ENCODE measurements at regions not wholly inside any gene's neighbourhood (a gene's known extent, or its start where the extent isn't known, plus 50 kb on each side); places are given as distances from the start of the nearest gene placed in this dataset.

DNA sequence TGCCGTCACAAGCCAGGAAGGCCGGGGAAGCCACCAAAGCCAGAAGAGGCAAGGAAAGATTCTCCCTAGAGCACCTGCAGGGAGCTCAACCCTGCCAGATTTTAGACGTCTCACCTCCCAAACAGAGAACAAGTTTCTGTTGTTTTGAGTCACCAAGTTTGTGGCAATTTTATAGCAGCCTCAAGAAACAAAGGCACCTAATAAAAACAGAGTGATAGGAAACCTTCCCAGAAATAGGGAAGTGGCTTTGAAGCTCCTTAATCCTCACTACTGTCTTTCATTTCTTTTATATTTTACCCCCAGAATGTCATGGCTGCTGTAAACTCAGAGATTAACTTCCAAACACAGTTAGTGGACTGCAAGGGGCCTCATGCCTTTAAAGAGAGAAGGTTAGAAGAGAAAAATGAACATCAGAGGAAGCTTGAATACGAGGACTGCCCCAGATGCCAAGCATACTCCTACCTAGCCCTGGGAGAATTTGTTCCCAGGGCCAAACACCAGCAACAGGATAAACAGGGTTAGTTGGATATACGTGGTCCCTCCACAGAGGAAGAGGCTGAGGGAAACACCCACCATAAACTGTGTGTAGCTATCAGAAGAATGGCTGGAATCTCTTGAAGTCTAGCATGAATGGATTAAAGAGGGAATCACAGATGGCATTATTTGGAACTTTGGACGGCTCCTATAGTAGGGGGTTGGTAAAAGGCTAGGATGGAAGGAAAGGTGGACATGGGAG, 148.3 kb downstream of the KCNA5 start:
- TF ChIP-seq, protein P1, sequence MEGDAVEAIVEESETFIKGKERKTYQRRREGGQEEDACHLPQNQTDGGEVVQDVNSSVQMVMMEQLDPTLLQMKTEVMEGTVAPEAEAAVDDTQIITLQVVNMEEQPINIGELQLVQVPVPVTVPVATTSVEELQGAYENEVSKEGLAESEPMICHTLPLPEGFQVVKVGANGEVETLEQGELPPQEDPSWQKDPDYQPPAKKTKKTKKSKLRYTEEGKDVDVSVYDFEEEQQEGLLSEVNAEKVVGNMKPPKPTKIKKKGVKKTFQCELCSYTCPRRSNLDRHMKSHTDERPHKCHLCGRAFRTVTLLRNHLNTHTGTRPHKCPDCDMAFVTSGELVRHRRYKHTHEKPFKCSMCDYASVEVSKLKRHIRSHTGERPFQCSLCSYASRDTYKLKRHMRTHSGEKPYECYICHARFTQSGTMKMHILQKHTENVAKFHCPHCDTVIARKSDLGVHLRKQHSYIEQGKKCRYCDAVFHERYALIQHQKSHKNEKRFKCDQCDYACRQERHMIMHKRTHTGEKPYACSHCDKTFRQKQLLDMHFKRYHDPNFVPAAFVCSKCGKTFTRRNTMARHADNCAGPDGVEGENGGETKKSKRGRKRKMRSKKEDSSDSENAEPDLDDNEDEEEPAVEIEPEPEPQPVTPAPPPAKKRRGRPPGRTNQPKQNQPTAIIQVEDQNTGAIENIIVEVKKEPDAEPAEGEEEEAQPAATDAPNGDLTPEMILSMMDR (IDR thresholded peaks at IDR 0.05), result no peak
- no peak for DNase-seq
- H3K9me3 ChIP-seq, result no peaks in the 10 kb centered on the region
- intact Hi-C loops (cut with DNase I, micrococcal nuclease), result no loop called here
- no peaks in the 10 kb centered on the region for H3K4me1 ChIP-seq (ENCODE audit: low read depth)
- no peak for ATAC-seq
- H3K4me3 ChIP-seq, result no peak overlapping the region
- no peaks in the 10 kb centered on the region for H3K36me3 ChIP-seq (ENCODE audit: low read depth)

DNA sequence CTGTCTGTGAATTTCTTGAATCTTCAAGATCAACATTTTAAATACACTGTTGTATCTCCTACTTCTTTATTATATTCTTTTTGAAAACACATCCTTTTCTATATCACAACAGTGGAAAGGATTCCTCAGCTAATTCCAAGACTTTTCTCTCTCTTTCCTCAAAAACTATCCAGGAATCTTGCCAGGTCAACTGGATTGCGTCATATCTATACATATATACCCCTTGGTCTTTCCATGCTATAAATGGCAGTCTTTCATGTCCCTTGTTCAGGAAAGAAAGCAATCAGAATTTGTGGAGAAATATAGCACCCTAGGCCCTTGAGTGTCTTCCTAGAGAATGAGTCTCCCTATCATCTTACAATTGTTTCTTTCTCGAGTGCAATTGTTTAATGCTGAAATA, 149.0 kb downstream of the KCNA5 start:
- H3K4me3 ChIP-seq, result no peak overlapping the region
- no peak for ATAC-seq
- TF ChIP-seq, protein P1 (IDR thresholded peaks at IDR 0.05), result no peak
- H3K36me3 ChIP-seq (ENCODE audit: low read depth), result no peaks in the 10 kb centered on the region
- no peak for DNase-seq
- intact Hi-C loops (cut with DNase I, micrococcal nuclease), result no loop called here
- no peaks in the 10 kb centered on the region for H3K9me3 ChIP-seq
- no peaks in the 10 kb centered on the region for H3K4me1 ChIP-seq (ENCODE audit: low read depth)

DNA sequence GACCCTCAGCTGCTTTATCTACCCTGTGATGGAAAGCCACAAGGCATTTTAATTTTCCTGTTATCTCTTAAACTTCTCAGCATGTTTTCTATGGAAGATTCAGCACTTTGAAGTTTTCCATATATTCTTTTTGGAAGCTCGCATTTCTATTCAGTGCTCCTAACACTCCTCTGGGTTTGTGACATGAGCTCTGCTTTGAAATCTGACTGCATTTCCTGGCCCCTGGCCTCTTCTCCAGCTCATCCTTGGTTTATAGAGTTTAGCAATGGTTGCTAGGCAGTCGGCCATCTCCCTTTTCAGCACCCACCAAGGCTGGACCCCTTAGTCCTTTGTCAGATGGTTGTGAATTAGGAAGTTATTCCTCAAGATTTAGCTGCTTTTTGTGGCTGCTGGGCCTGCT, 150.6 kb downstream of the KCNA5 start:
- DNase-seq, result no peak
- Histone ChIP-seq H3K4me3 (no peak overlapping the region), H3K36me3 (ENCODE audit: low read depth) (no peaks in the 10 kb centered on the region), H3K4me1 (ENCODE audit: low read depth) (no peaks in the 10 kb centered on the region), H3K9me3 (no peaks in the 10 kb centered on the region)
- TF ChIP-seq, protein P1 (IDR thresholded peaks at IDR 0.05), result no peak
- ATAC-seq, result no peak
- intact Hi-C loops (cut with DNase I, micrococcal nuclease), result no loop called here

DNA sequence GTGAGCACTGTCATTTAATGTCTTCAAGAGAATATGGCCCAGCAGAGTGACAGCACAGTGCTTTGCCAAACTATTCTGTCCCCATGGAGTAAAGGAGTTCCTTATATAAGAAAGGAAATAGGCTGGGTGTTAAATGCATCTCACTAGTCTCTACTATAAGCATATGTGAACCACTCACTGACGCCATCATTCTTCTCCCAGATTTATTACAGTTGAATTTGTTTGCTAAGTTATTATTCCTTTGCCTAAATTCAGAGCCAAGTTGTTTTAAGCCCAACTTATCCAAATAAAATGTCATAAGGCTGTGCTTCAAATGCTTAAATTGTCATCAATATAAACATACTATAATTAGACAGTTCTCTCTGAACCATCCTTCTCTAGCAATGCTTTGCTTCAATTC, 151.6 kb downstream of the KCNA5 start:
- intact Hi-C loops (cut with DNase I, micrococcal nuclease), result no loop called here
- no peaks in the 10 kb centered on the region for H3K4me1 ChIP-seq (ENCODE audit: low read depth)
- H3K4me3 ChIP-seq, result no peak overlapping the region
- DNase-seq (no peak), ATAC-seq (no peak)
- TF ChIP-seq, protein P1 (IDR thresholded peaks at IDR 0.05), result no peak
- H3K9me3 ChIP-seq, result no peaks in the 10 kb centered on the region
- H3K36me3 ChIP-seq (ENCODE audit: low read depth), result no peaks in the 10 kb centered on the region

DNA sequence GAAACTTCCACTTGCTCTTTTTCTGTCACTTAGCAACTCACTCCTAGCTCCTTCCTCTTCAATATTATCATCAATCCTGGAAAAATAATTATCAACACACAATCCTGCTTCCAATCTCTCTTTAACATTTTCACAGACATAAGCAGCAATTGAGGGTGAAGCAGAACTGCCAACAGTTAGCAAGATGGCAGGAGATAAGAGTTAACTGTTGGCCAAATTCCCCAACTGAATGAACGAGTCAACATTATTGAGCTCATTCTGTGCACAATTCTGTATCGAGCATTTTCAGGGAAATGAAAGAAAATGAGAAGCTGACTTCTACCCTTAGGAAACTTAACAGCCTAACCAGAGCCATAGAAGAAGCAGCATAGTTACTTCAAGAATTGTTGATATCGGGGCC, 152.0 kb downstream of the KCNA5 start:
- Histone ChIP-seq H3K4me1 (ENCODE audit: low read depth) (no peaks in the 10 kb centered on the region), H3K4me3 (no peak overlapping the region), H3K36me3 (ENCODE audit: low read depth) (no peaks in the 10 kb centered on the region), H3K9me3 (no peaks in the 10 kb centered on the region)
- TF ChIP-seq, protein P1 (IDR thresholded peaks at IDR 0.05), result no peak
- intact Hi-C loops (cut with DNase I, micrococcal nuclease), result no loop called here
- ATAC-seq (no peak), DNase-seq (no peak)

GRCh38 chr12:5197131-5197530, 153.5 kb downstream of the KCNA5 start:
- Histone ChIP-seq H3K4me1 (ENCODE audit: low read depth) (no peaks in the 10 kb centered on the region), H3K36me3 (ENCODE audit: low read depth) (no peaks in the 10 kb centered on the region), H3K9me3 (no peaks in the 10 kb centered on the region), H3K4me3 (no peak overlapping the region)
- DNase-seq (no peak), ATAC-seq (no peak)
- TF ChIP-seq, protein P1 (IDR thresholded peaks at IDR 0.05), result no peak
- intact Hi-C loops (cut with DNase I, micrococcal nuclease), result no loop called here

Data from mucosa of descending colon (tissue), 3 donors.